Omental fat pad (tissue), 3 donors: ENCODE measurements at regions not wholly inside any gene's neighbourhood (a gene's known extent, or its start where the extent isn't known, plus 50 kb on each side); places are given as distances from the start of the nearest gene placed in this dataset.
"Not testable (repeated sequence)": the region's sequence is repeated elsewhere in the genome, so short reads cannot be mapped to it uniquely, and the experiment has no call there.

Experiments used
- ATAC-seq: fragments of 150-250 bp; one replicate; pipeline ENCODE4 v1.9.1; 2016; ENCODE audit warnings: mild to moderate bottlenecking, moderate library complexity; ENCODE audit not compliant: low FRiP score
- DNase-seq: peaks from one replicate; pipeline ENCODE4 v3.0.0-alpha.2; 2019; ENCODE audit warnings: low spot score
- CTCF ChIP-seq, 3 donors: fragments of 450-650 bp; IDR thresholded peaks; one replicate each; pipeline ENCODE4 v1.5.1; 2016 to 2017; ENCODE audit warnings: antibody characterized with exemption in 3 of 3, mild to moderate bottlenecking in 3 of 3, moderate library complexity in 2 of 3

GRCh38 chr9:135400496-135400895 is 79.1 kb upstream of the PPP1R26 start:
- ATAC-seq (no peak), DNase-seq (no peak)
- no peak for TF ChIP-seq CTCF (IDR thresholded peaks at IDR 0.05)

GRCh38 chr9:135401218-135401617 is 78.4 kb upstream of the PPP1R26 start:
- DNase-seq (no peak), ATAC-seq (no peak)
- no peak for TF ChIP-seq CTCF (IDR thresholded peaks at IDR 0.05)

- no peak for ATAC-seq
- no peak for DNase-seq
- TF ChIP-seq CTCF (IDR thresholded peaks at IDR 0.05), result no peak
Observed at GRCh38 chr9:135402048-135402738, 77.4 kb upstream of the PPP1R26 start.

- DNase-seq, result no peak
- TF ChIP-seq CTCF (IDR thresholded peaks at IDR 0.05), result no peak
- ATAC-seq, result no peak
Observed at GRCh38 chr9:135402739-135403695, 76.6 kb upstream of the PPP1R26 start.

- DNase-seq (no peak), ATAC-seq (no peak)
- TF ChIP-seq CTCF (IDR thresholded peaks at IDR 0.05), result no peak
Observed at GRCh38 chr9:135403733-135404450, 75.7 kb upstream of the PPP1R26 start.

- ATAC-seq (no peak), DNase-seq (no peak)
- no peak for TF ChIP-seq CTCF (IDR thresholded peaks at IDR 0.05)
Observed at GRCh38 chr9:135404451-135405144, 75.0 kb upstream of the PPP1R26 start.

- DNase-seq, ATAC-seq: not testable (repeated sequence)
Observed at GRCh38 chr9:135405145-135405464, 74.5 kb upstream of the PPP1R26 start.
